ENCODE measurements at regions not wholly inside any gene's neighbourhood (a gene's known extent, or its start where the extent isn't known, plus 50 kb on each side); places are given as distances from the start of the nearest gene placed in this dataset.
A peak's percentile ranks its signal among the peaks of the same experiment; 100 is the strongest.

DNA sequence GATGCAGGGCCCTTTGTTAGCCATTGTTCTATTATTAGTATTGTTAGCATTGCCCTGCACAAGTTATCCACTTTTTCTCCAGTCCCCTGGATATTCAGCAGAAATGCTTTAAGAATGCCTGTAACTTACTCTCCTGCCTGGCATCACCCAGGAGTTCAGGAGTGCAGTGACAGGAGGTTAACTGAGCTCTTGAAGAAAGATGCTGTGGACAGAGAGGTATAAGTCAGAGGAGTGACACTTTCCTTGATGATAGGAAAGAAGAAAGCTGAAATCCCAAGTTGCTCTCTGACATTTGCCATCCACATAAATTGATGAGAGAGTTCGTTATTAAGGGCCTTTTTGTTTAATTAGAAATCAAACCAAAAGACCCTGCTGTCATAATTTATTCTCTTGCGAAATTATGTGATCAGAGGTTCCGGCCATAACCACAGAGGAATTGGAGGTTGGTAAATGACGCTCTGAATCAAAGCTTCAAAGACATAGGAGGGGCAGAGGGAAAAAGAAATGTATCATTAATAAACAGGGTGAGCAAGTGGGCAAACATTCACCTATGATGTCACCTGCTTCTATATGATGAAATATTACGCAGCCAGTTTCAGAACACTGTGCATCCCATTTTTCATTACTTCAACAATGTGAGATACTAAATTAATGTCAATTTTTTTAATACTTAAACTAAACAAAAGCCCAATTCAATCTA, 230.2 kb upstream of the JADE1 start:
- peaks cover 22% of the 10 kb centered on the region for H3K4me1 ChIP-seq (ENCODE audit: control insufficient read depth, insufficient read depth, low read length)
- no peaks in the 10 kb centered on the region for H3K36me3 ChIP-seq (ENCODE audit: control insufficient read depth, insufficient read depth, low read length, severe bottlenecking)
- no peaks in the 10 kb centered on the region for H3K9me3 ChIP-seq (ENCODE audit: control insufficient read depth, low read length)
- H3K4me3 ChIP-seq (ENCODE audit: low read length), result no peak overlapping the region
- H3K9ac ChIP-seq (ENCODE audit: low read length), result no peak overlapping the region
- no peak for DNase-seq (ENCODE audit: low read depth)
- no peaks in the 10 kb centered on the region for H3K27me3 ChIP-seq (replicated peaks; ENCODE audit: control insufficient read depth, insufficient read depth, low read length)

DNA sequence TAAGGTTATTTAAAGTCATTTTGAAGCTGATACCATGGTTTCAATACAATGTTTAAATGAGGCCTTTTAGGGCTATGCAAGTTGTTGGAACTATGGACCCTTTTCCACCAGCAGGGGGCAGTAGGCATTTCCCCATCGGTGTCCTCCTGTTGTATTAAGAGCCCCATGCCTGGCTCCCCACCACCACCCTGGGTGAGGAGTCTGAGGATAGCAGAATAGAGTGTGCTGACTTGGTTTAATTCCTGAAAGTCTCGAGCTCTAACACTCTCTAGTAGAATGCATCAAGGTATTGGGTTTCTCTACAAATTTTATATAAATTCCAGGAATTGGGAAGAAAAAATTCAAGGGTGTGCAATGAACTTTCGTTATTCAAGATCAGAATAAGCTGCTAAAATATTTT, 234.8 kb upstream of the JADE1 start:
- Histone ChIP-seq H3K9ac (ENCODE audit: low read length) (peak overlapping the region; percentile 86), H3K27me3 (replicated peaks; ENCODE audit: control insufficient read depth, insufficient read depth, low read length) (no peaks in the 10 kb centered on the region), H3K4me3 (ENCODE audit: low read length) (no peak overlapping the region), H3K36me3 (ENCODE audit: control insufficient read depth, insufficient read depth, low read length, severe bottlenecking) (no peaks in the 10 kb centered on the region), H3K4me1 (ENCODE audit: control insufficient read depth, insufficient read depth, low read length) (peaks cover 55% of the 10 kb centered on the region), H3K9me3 (ENCODE audit: control insufficient read depth, low read length) (no peaks in the 10 kb centered on the region)
- no peak for DNase-seq (ENCODE audit: low read depth)

DNA sequence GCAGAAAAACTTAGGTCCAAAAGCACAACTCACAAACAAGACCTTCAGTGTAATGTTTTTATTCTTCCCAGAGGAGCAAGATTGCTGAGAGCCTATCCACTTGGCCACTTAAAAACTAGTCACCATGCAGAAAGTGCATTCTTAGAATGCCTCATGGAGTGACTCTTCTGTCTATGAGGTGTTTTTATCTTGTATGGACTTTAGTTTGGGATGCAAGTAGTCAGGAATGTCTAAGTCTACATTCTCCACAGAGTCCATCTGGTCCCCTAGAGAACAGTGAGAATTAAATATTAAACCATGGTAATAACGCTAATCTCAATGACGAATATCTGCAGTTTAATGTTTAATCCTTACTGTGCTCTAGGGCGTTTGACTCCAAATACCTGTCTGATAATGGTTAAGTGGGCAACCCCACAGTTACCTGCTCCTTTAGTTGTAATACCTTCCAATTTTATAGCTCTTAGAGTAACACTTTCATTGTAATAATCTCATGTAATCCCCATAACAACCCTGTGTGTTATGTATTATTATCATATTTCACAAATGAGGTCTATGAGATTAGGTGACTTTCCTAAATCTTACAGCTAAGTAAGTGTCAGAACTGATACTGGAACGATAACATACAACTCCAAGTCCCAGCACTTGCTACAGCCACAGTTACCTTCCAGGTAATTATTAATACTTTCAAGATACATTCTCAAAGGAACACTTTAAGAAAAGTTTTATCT, 235.6 kb upstream of the JADE1 start:
- H3K9ac ChIP-seq (ENCODE audit: low read length), result peak overlapping the region; percentile 86
- no peaks in the 10 kb centered on the region for H3K27me3 ChIP-seq (replicated peaks; ENCODE audit: control insufficient read depth, insufficient read depth, low read length)
- peak; percentile 57 for DNase-seq (ENCODE audit: low read depth)
- H3K4me3 ChIP-seq (ENCODE audit: low read length), result peak overlapping the region; percentile 18
- H3K36me3 ChIP-seq (ENCODE audit: control insufficient read depth, insufficient read depth, low read length, severe bottlenecking), result no peaks in the 10 kb centered on the region
- H3K9me3 ChIP-seq (ENCODE audit: control insufficient read depth, low read length), result no peaks in the 10 kb centered on the region
- H3K4me1 ChIP-seq (ENCODE audit: control insufficient read depth, insufficient read depth, low read length), result peaks cover 55% of the 10 kb centered on the region

DNA sequence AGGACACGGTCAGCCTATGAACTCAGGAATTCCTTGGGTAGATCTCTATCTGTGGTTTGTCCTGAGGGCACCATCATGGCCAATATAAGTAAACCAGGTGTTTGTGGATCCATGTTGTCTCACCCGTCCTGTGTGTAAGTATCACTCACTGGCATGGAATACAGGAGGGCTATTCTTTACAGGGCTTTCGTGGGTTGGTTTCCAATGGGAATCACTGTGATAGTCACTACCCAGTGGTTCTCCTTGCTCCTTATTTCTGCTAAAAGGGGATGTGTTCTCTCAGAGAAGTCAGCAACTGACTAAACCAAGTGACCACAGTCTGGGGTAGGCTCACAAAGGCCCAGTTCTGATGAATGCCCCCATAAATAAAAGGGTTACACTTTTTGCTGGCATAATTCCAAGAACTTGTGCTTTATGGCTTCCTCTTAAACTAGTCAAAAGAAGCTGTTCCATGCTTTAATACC, 236.7 kb upstream of the JADE1 start:
- no peaks in the 10 kb centered on the region for H3K9me3 ChIP-seq (ENCODE audit: control insufficient read depth, low read length)
- no peaks in the 10 kb centered on the region for H3K36me3 ChIP-seq (ENCODE audit: control insufficient read depth, insufficient read depth, low read length, severe bottlenecking)
- H3K9ac ChIP-seq (ENCODE audit: low read length), result peak overlapping the region; percentile 86
- DNase-seq (ENCODE audit: low read depth), result no peak
- no peak overlapping the region for H3K4me3 ChIP-seq (ENCODE audit: low read length)
- H3K4me1 ChIP-seq (ENCODE audit: control insufficient read depth, insufficient read depth, low read length), result peaks cover 63% of the 10 kb centered on the region
- no peaks in the 10 kb centered on the region for H3K27me3 ChIP-seq (replicated peaks; ENCODE audit: control insufficient read depth, insufficient read depth, low read length)

DNA sequence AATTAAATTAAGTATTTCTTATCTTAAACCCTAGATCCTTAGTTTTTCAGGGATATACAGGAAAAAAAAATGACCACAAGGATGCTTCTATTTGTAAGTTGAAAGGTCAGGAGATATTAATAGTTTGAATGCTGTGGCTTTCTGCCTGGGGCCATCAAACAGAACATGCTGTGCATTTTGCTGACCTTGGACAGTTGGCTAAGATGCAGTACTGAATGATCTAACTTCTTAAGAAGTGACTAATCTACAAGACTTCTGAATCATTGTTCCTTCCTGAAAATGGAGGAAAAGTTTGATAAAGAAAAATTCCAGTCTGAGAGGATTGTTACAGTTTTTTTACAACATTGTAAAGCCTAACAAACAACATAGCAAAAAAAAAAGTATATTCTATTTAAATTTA, 237.8 kb upstream of the JADE1 start:
- no peaks in the 10 kb centered on the region for H3K36me3 ChIP-seq (ENCODE audit: control insufficient read depth, insufficient read depth, low read length, severe bottlenecking)
- H3K4me1 ChIP-seq (ENCODE audit: control insufficient read depth, insufficient read depth, low read length), result peaks cover 72% of the 10 kb centered on the region
- peak overlapping the region; percentile 87 for H3K9ac ChIP-seq (ENCODE audit: low read length)
- peak; percentile 90 for DNase-seq (ENCODE audit: low read depth)
- no peaks in the 10 kb centered on the region for H3K9me3 ChIP-seq (ENCODE audit: control insufficient read depth, low read length)
- no peaks in the 10 kb centered on the region for H3K27me3 ChIP-seq (replicated peaks; ENCODE audit: control insufficient read depth, insufficient read depth, low read length)
- no peak overlapping the region for H3K4me3 ChIP-seq (ENCODE audit: low read length)

DNA sequence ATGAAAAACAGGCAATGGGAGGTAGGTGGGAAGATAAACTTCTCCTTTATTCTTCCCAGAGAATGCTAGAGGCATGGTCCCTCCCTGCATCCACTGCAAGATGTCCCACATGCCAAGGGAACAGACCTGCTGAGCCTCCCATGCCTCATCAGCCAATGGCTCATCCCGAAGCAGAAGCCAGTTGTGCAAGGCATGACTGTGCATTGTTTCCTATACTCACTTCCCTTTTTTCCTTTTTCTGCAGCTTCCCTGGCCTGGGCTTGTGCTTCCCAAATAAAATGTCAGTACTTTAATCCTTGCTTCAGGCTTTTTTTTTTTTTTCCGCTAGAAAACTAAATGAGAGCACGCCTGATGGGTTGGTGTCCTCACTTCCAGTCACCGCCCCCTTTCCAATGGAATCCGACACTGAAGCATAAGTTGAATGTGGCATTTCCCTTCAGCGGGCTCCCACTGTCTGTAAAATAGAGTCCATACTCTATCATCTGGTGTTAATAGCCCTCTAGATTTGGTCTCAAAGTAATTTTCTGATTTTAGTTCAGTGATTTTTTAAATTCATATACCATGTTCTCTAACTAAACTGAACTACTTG, 239.0 kb upstream of the JADE1 start:
- no peak for DNase-seq (ENCODE audit: low read depth)
- Histone ChIP-seq H3K4me3 (ENCODE audit: low read length) (peak overlapping the region; percentile 79), H3K36me3 (ENCODE audit: control insufficient read depth, insufficient read depth, low read length, severe bottlenecking) (no peaks in the 10 kb centered on the region), H3K9me3 (ENCODE audit: control insufficient read depth, low read length) (no peaks in the 10 kb centered on the region), H3K4me1 (ENCODE audit: control insufficient read depth, insufficient read depth, low read length) (peaks cover 76% of the 10 kb centered on the region), H3K9ac (ENCODE audit: low read length) (peak overlapping the region; percentile 87), H3K27me3 (replicated peaks; ENCODE audit: control insufficient read depth, insufficient read depth, low read length) (no peaks in the 10 kb centered on the region)

DNA sequence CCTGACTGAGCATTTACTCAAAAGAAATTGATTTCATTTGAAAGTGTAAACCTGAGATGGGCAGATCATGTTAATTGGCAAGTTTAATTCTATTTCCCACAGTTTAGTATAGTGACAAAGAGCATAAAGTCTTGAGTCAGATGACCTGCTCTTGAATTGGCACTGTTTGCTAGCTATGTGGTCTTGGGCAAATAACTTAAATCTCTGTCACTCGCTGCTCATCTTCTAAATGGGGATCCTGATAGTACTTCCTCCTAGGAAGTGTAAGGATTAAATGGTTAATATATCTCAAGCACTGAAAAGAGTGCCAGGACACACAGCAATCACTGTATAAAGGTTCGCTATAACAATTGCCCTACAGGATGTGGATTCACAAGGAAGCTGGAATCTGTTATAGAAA, 242.8 kb upstream of the JADE1 start:
- Histone ChIP-seq H3K4me3 (ENCODE audit: low read length) (no peak overlapping the region), H3K27me3 (replicated peaks; ENCODE audit: control insufficient read depth, insufficient read depth, low read length) (no peaks in the 10 kb centered on the region), H3K4me1 (ENCODE audit: control insufficient read depth, insufficient read depth, low read length) (peaks cover 55% of the 10 kb centered on the region), H3K9me3 (ENCODE audit: control insufficient read depth, low read length) (no peaks in the 10 kb centered on the region), H3K36me3 (ENCODE audit: control insufficient read depth, insufficient read depth, low read length, severe bottlenecking) (no peaks in the 10 kb centered on the region), H3K9ac (ENCODE audit: low read length) (no peak overlapping the region)
- no peak for DNase-seq (ENCODE audit: low read depth)

DNA sequence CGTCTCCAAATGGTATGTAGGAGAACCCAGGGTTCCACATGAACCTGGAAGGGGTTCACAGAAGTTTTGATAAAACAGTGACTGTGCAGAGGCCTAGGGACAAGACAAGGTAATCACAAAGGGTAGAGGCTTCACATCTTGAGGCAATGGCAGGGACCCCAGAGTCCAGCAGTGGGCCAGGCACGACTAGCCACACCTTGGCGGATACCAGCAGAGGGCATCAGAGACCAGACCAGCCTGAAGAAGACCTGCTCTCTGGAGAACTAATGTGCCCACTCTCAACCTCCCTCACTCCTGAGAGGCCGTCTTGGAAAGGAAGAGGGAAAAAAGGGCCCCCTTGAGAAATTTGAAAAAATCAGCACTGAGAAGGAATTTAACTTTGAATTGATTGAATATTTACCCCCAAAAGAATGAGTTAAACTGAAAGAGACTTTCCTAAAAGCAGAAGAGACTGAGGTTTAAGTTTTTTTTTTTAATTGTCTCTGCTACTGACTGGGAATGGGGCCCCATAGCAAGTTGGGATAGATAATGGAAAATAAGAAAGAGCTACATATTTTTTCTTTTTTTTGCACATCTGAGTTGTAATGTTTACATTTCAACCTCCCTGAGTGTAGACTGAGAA, 243.8 kb upstream of the JADE1 start:
- Histone ChIP-seq H3K4me1 (ENCODE audit: control insufficient read depth, insufficient read depth, low read length) (peaks cover 46% of the 10 kb centered on the region), H3K9ac (ENCODE audit: low read length) (no peak overlapping the region), H3K9me3 (ENCODE audit: control insufficient read depth, low read length) (no peaks in the 10 kb centered on the region), H3K4me3 (ENCODE audit: low read length) (no peak overlapping the region), H3K36me3 (ENCODE audit: control insufficient read depth, insufficient read depth, low read length, severe bottlenecking) (no peaks in the 10 kb centered on the region), H3K27me3 (replicated peaks; ENCODE audit: control insufficient read depth, insufficient read depth, low read length) (no peaks in the 10 kb centered on the region)
- no peak for DNase-seq (ENCODE audit: low read depth)

DNA sequence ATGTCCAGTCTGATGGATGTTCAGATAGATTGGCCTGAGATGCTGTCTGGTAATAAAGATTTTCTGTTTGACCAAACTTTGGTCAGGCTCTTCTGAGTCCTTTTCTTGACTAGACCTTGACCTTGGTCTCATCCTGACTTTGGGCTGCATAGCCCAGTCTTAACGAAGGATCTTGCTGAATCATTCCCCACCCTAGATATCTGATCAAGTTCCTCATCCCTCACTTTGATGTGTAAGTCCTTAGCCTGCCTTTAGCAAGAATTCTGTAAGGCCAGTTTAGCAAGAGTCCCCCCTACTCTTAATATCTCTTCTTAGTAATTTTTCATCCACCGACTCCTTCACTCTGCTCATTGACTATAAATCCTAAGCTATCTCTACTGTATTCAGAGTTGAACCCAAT, 244.4 kb upstream of the JADE1 start:
- Histone ChIP-seq H3K36me3 (ENCODE audit: control insufficient read depth, insufficient read depth, low read length, severe bottlenecking) (no peaks in the 10 kb centered on the region), H3K9ac (ENCODE audit: low read length) (no peak overlapping the region), H3K9me3 (ENCODE audit: control insufficient read depth, low read length) (no peaks in the 10 kb centered on the region), H3K4me3 (ENCODE audit: low read length) (no peak overlapping the region), H3K27me3 (replicated peaks; ENCODE audit: control insufficient read depth, insufficient read depth, low read length) (no peaks in the 10 kb centered on the region), H3K4me1 (ENCODE audit: control insufficient read depth, insufficient read depth, low read length) (peaks cover 39% of the 10 kb centered on the region)
- DNase-seq (ENCODE audit: low read depth), result no peak

DNA sequence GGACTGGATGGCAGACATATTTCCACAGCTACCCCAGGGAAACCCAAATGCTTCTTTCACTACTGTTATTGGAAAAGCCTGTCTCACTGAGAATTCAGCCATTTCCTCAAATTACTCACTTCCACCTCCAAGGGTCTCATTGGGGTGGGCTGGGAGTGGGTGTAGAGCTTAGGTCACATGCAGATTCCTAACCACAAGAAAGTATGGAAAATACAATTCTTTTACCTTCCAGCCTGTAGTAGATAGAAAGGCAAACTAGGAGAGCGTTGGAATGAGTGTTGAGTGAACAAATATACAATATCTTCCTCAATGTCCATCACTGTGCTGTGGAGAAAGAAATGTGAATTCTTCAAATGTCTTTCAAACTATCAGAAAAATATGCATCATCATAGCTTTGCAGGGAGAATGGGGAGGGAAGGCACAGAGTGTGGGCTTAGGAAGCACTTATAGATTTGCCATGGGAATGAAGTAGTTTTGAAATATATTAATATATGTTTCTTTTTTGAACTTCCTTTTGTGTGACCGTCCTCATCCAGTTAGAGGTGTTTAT, 245.3 kb upstream of the JADE1 start:
- DNase-seq (ENCODE audit: low read depth), result no peak
- no peaks in the 10 kb centered on the region for H3K36me3 ChIP-seq (ENCODE audit: control insufficient read depth, insufficient read depth, low read length, severe bottlenecking)

More for the DNA sequence above, 245.3 kb upstream of the JADE1 start:
- H3K4me3 ChIP-seq (ENCODE audit: low read length), result no peak overlapping the region
- H3K27me3 ChIP-seq (replicated peaks; ENCODE audit: control insufficient read depth, insufficient read depth, low read length), result no peaks in the 10 kb centered on the region
- peaks cover 38% of the 10 kb centered on the region for H3K4me1 ChIP-seq (ENCODE audit: control insufficient read depth, insufficient read depth, low read length)
- H3K9ac ChIP-seq (ENCODE audit: low read length), result no peak overlapping the region
- no peaks in the 10 kb centered on the region for H3K9me3 ChIP-seq (ENCODE audit: control insufficient read depth, low read length)

Data from adipocyte (in vitro differentiated cells).